GM12872 (cell line): ENCODE measurements at regions not wholly inside any gene's neighbourhood (a gene's known extent, or its start where the extent isn't known, plus 50 kb on each side); places are given as distances from the start of the nearest gene placed in this dataset.

ENCODE experiments used
- TF ChIP-seq, protein P1 (sequence below): IDR thresholded peaks from 3 replicates; pipeline ENCODE4 v1.5.1; 2011; ENCODE audit warnings: low read depth, mild to moderate bottlenecking, low read length, moderate library complexity; ENCODE audit not compliant: insufficient read depth

DNA sequence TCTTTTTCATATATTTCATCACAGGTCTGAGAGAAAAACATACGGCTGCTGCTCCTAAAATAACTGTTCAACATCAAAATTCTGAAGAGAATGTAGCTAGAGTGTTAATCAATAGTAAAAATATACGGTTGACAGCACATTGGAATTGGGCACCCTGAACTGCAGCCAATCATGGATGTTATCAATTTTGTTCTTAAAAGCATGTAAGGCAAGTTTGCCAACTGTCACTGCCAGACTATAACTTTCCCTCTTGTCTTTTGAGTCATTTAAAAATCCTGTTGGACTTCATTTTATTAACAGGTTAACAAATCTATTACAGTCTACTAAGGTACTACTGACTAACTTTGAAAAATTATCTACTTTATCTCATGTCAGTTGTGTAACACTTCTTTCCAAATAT is 592.8 kb downstream of the HACE1 start:
- TF ChIP-seq, protein P1, sequence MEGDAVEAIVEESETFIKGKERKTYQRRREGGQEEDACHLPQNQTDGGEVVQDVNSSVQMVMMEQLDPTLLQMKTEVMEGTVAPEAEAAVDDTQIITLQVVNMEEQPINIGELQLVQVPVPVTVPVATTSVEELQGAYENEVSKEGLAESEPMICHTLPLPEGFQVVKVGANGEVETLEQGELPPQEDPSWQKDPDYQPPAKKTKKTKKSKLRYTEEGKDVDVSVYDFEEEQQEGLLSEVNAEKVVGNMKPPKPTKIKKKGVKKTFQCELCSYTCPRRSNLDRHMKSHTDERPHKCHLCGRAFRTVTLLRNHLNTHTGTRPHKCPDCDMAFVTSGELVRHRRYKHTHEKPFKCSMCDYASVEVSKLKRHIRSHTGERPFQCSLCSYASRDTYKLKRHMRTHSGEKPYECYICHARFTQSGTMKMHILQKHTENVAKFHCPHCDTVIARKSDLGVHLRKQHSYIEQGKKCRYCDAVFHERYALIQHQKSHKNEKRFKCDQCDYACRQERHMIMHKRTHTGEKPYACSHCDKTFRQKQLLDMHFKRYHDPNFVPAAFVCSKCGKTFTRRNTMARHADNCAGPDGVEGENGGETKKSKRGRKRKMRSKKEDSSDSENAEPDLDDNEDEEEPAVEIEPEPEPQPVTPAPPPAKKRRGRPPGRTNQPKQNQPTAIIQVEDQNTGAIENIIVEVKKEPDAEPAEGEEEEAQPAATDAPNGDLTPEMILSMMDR: no peak

DNA sequence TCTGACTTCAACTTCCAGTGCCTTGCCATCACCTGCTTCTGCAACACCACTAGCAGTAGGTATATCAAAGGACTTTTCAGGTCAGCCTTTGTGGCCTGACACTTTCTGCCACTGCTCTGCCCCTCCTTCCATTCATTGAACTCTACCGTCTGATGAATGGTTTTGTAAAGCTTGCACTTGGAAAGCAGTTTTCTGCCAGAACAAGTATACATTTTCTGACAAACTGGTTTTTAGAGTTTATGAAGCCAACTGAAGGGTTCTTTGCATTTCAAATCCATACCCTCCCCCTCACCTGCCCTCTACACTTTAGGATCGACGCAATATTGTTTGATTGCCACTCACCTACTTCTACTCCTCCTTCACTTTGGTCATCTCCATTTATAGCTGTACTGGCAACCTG is 603.1 kb downstream of the HACE1 start:
- TF ChIP-seq, protein P1: no peak

DNA sequence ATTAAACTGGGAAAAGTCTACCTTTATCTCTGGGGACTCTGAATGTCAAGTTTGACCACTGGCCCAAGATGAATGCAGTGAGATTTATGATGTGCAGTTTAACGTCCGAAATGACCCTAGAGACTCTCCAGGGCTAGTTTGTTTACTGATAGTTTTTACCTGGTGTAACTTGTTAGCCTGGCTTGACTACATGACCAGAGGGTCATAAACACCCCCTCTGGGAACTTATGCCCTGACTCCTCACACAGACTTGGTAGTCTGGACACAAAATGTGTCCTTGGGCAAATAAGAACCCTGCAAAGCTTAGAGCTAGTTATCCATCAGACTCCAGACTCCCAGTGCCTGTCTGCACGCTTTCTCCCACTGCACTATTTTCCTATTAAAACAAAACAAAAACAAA is 606.5 kb downstream of the HACE1 start:
- TF ChIP-seq, protein P1: no peak

DNA sequence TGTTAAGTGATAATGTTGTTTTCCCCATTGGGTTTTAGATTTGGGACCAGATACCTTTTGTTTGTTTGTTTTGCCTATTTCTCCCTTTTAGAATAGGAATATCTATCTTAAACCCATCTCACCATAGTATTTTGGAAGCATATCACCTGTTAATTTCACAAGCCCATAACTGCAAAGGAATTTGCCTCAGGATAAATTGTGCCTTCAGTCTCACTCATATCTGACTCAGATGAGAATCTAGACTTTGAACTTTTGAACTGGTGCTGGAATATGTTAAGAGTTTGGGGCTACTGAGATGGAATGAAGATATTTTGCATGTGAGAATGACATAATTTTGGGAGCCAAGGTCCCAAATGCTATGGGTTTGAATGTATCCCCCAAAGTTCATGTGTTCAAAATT is 607.4 kb downstream of the HACE1 start:
- TF ChIP-seq, protein P1: no peak

DNA sequence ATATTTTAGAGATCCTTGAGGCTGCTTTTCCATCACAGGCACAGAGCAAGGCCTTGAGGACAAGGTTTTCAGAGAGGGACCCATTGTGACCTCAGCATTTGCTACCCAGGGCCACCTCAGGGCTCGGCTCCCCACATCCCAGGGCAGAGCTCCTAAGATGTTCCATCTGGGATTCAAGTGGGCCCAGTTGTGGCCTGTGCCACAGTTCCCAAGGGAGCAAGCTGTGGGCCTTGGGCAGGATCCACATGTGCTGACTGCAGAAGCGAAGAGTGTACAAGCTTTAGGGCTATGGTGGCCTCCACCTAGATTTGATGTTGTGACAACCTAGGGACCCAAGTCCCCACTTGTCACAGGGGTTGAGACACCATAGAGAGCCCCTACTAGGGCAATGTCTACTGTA is 608.1 kb downstream of the HACE1 start:
- TF ChIP-seq, protein P1: no peak

DNA sequence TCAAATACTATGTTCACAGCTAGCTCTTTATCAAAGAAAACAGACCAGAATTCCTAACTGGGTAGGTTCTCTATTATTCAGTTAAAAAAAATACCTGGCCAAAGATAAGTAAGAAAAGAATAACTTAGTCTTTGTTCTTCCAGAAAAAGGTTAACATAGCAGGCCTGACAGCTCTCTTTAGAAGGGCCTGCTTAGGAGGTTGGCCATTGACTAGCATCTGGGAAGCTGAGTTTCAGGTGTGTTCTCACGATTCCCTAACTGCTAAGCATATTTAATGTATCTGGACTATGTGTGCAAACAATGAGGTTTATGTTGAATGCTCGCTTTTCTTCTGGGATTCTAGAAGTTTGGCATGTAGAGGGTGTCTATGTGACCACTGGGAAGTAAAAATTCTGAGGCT is 618.9 kb downstream of the HACE1 start:
- TF ChIP-seq, protein P1: no peak

DNA sequence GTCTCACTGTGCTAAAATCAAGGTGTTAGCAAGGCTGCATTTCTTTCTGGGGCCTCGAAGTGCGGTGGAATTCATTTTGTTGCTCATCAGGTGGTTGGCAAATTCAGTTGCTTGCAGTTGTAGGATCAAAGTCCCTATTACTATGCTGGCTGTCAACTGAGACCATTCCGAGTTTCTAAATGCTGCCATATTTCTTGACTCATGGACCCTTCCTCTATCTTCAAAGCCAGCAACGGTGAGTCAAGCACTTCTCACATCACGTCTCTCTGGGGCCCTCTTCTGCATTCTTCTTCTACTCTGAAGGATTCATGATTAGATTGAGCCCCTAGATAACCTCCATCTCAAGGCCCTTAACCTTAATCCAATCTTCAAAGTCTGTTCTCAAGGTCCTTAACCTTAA is 619.7 kb downstream of the HACE1 start:
- TF ChIP-seq, protein P1: no peak

DNA sequence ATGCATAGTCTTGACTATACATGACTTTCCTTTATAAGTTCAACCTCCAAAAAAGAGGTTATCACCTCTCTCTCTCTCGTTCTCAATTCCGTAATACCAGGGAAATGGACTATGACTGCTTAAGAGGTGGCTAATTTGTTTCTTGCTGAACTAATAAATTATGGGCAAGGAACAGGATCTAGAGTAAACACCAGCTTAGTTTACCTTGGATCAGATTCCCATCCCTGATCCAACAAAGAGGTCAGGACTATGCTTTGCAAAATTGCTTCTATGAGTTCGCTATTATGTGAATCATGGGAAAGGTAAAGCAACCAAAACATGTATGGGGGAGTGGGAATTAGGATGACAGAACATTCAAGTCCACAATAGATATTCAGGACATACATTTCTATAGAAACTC is 630.7 kb downstream of the HACE1 start:
- TF ChIP-seq, protein P1: no peak
